ENCODE measurements at regions not wholly inside any gene's neighbourhood (a gene's known extent, or its start where the extent isn't known, plus 50 kb on each side); places are given as distances from the start of the nearest gene placed in this dataset.

- TF ChIP-seq ZFX (IDR thresholded peaks at IDR 0.05) (no peak), CTCF (conservative IDR thresholded peaks at IDR 0.05) (no peak)
- H3K27ac ChIP-seq, result no peak overlapping the region
Measured at GRCh38 chr2:111243295-111243694, 122.6 kb downstream of the BCL2L11 start.

DNA sequence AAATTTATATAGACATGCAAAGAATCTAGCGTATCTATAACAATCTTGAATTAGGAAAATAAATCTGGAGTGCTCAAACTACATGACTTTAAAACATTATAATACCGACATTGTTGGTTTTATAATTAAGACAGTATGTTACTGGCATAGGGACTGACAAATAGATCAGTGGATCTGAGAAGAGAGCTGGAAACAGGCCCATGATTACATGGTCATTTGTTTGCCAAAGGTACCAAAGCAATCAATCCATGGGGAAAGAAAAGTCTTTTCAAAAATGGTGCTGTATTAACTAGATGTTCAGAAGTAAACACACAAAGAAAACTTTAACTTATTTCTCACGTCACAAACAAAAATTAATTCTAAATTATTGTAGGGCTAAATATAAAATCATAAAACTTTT lies 124.2 kb downstream of the BCL2L11 start:
- no peak overlapping the region for H3K27ac ChIP-seq
- TF ChIP-seq CTCF (conservative IDR thresholded peaks at IDR 0.05), result no peak

- H3K27ac ChIP-seq, result no peak overlapping the region
- TF ChIP-seq CTCF (conservative IDR thresholded peaks at IDR 0.05) (no peak), ZFX (IDR thresholded peaks at IDR 0.05) (no peak)
Measured at GRCh38 chr2:111246620-111247061, 125.9 kb downstream of the BCL2L11 start.

DNA sequence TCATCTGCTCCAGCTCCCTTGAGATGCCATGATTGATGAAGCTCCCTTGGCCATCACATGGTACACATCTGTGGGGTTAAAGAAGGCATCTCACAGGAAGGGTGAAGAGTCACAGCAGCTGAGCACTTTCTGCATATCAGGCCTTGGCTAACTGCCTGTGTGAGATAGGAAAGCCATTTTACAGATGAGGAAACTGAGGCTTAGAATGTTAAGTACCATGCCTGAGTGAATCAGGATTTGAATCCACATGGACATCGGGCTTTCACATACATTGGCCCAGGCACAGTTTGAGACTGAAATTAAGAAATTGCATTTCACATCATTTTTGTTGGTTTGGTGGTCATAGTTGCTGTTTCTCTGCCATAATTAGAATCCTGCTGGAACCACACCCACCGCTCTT lies 126.8 kb downstream of the BCL2L11 start:
- no peak overlapping the region for H3K27ac ChIP-seq
- no peak for TF ChIP-seq CTCF (conservative IDR thresholded peaks at IDR 0.05)
- TF ChIP-seq ZFX (IDR thresholded peaks at IDR 0.05), result no peak

DNA sequence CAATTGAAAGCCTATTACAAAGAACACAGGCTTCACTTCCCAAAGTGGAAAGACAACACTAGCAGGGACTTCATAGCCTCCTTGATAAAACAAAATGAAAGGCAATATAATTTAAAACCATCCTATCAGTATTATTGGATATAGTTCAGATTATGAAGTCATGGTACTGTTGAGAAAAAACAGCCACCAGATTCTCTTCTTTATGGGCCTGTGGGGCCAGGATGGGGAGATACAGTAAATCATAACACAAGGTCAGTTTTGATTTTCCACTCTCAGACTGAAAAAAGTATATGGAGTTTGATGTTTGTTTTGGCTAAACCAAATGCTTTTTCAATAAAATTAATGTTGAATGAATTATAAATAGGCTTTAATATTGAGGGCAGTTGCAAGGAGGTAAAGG lies 129.1 kb downstream of the BCL2L11 start:
- H3K27ac ChIP-seq, result no peak overlapping the region
- TF ChIP-seq ZFX (IDR thresholded peaks at IDR 0.05), result no peak
- no peak for TF ChIP-seq CTCF (conservative IDR thresholded peaks at IDR 0.05)

DNA sequence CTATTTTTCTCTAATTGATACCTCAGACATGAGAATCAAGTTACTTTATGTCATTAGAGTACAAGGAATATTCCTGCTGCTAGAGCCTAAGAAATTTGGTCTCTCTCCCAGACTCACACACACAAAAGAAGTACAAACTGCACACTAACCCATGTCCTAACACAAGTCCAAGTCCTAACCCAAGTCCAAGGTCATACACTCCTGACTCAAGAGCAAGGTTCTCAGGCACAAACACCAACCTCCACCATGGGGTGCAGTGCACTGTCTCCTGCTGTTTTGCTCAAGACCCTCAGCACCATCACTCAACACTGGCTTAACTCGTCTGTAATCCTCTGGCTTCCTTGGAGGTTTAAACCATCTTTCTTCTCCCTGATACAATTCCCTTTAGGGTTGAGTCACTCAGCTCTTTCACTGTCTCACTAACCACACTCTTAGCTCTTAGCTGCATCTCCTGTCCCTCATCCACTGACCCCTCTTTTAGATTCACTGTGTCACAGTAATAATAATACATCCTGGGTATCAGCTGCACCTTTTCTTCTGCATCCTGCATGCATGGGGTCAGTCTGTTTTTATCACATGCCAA lies 129.8 kb downstream of the BCL2L11 start:
- H3K27ac ChIP-seq, result no peak overlapping the region
- TF ChIP-seq CTCF (conservative IDR thresholded peaks at IDR 0.05) (no peak), ZFX (IDR thresholded peaks at IDR 0.05) (no peak)

- no peak for TF ChIP-seq ZFX (IDR thresholded peaks at IDR 0.05)
- TF ChIP-seq CTCF (conservative IDR thresholded peaks at IDR 0.05), result no peak
- no peak overlapping the region for H3K27ac ChIP-seq
Measured at GRCh38 chr2:111251711-111252110, 131.0 kb downstream of the BCL2L11 start.
